HCT116 (cell line): ENCODE measurements at regions not wholly inside any gene's neighbourhood (a gene's known extent, or its start where the extent isn't known, plus 50 kb on each side); places are given as distances from the start of the nearest gene placed in this dataset.

Experiments
- ATAC-seq: fragments of 200-7000 bp; cut with Tn5 transposase; 2 replicates; pipeline ENCODE4 v1.9.1; 2020; ENCODE audit warnings: mild to moderate bottlenecking, moderate library complexity
- BruUV-seq: library from RNA; stranded (reverse); fragments of 400-500 nt; replicated peaks from 2 replicates; lab custom pipeline; 2021; lab: Mats Ljungman, UMichigan
- CTCF ChIA-PET: fragments of 300-600 bp; sonication (Branson Sonifier 250); formaldehyde crosslinking; loops from one replicate; lab custom pipeline; 2021; ENCODE audit warnings: antibody characterized with exemption; lab: Charles Lee
- POLR2A ChIA-PET: fragments of 300-600, 350-600 bp; sonication (Branson Sonifier 250); formaldehyde crosslinking; loops from one replicate; lab custom pipeline; 2021; ENCODE audit warnings: antibody characterized with exemption; lab: Charles Lee
- RAD21 ChIA-PET, 2 experiments: fragments of 300-600 bp; sonication (Branson Sonifier 250); formaldehyde crosslinking; loops; one replicate each; lab custom pipeline; 2023; ENCODE audit warnings: low total read pairs in 2 of 2; ENCODE audit not compliant: uncharacterized antibody in 2 of 2, unreplicated experiment in 2 of 2, low non-redundant PET in 1 of 2; lab: Charles Lee
- DNase-seq: peaks from one replicate; pipeline ENCODE4 v3.0.0-alpha.2; 2010; ENCODE audit warnings: low read depth, low spot score
- H2AFZ ChIP-seq: fragments of 200-600 bp; shearing (Covaris generic), sonication (generic); 2 replicates; pipeline ENCODE4 v1.6.1; 2017; ENCODE audit warnings: low read depth, mixed run types, mixed read lengths, antibody characterized with exemption, low read length; ENCODE audit not compliant: poor library complexity, severe bottlenecking
- H3K27ac ChIP-seq: 2 replicates; pipeline ENCODE4 v1.5.1; 2012; ENCODE audit warnings: low read depth, low read length
- H3K27me3 ChIP-seq: fragments of 200-600 bp; sonication (generic); 2 replicates; pipeline ENCODE4 v1.6.1; 2016; ENCODE audit warnings: mixed run types, low read length, mixed read lengths; ENCODE audit not compliant: insufficient read depth
- H3K36me3 ChIP-seq, 2 experiments: fragments of 200-500 bp in 1 of 2; fragments of 200-600 bp in 1 of 2; sonication (Bioruptor generic) in 1 of 2; sonication (generic) in 1 of 2; 2 replicates each; pipeline versions ENCODE4 v1.5.1 to v1.6.1; 2014 to 2016; ENCODE audit warnings: low read length in 2 of 2, inconsistent platforms in 1 of 2, mixed read lengths in 1 of 2, mixed run types in 1 of 2; ENCODE audit not compliant: insufficient read depth in 2 of 2, control insufficient read depth in 1 of 2
- H3K4me1 ChIP-seq, 2 experiments: fragments of 200-600 bp in 1 of 2; sonication (generic) in 1 of 2; 2 replicates each; pipeline versions ENCODE4 v1.5.1 to v1.6.1; 2012 to 2017; ENCODE audit warnings: low read length in 2 of 2, inconsistent platforms in 1 of 2, mild to moderate bottlenecking in 1 of 2, mixed read lengths in 1 of 2, mixed run types in 1 of 2, moderate library complexity in 1 of 2; ENCODE audit not compliant: insufficient read depth in 2 of 2, control insufficient read depth in 1 of 2
- H3K4me2 ChIP-seq: fragments of 200-600 bp; sonication (generic); 2 replicates; pipeline ENCODE4 v1.6.1; 2017; ENCODE audit warnings: mixed run types, low read length, mixed read lengths
- H3K4me3 ChIP-seq, 2 experiments: fragments of 200-600 bp in 1 of 2; sonication (generic) in 1 of 2; replicated peaks in 1 of 2; 2 replicates each; pipeline ENCODE4 v1.5.1; 2011 to 2016; ENCODE audit warnings: low read length in 2 of 2, control low read depth in 1 of 2, low read depth in 1 of 2, mild to moderate bottlenecking in 1 of 2, mixed read lengths in 1 of 2, mixed run types in 1 of 2
- H3K79me2 ChIP-seq: fragments of 200-600 bp; sonication (generic); 2 replicates; pipeline ENCODE4 v1.6.1; 2017; ENCODE audit warnings: mild to moderate bottlenecking, mixed run types, low read length, moderate library complexity, mixed read lengths; ENCODE audit not compliant: insufficient read depth
- H3K9ac ChIP-seq: fragments of 200-600 bp; sonication (generic); 2 replicates; pipeline ENCODE4 v1.6.1; 2016; ENCODE audit warnings: low read length, mixed read lengths
- H3K9me2 ChIP-seq: fragments of 200-600 bp; sonication (generic), shearing (Covaris generic); 2 replicates; pipeline ENCODE4 v1.6.1; 2017; ENCODE audit warnings: mixed run types, mild to moderate bottlenecking, moderate library complexity; ENCODE audit not compliant: insufficient read depth
- H3K9me3 ChIP-seq, 2 experiments: fragments of 200-500 bp in 1 of 2; fragments of 200-600 bp in 1 of 2; sonication (Bioruptor generic) in 1 of 2; sonication (generic) in 1 of 2; 2 replicates each; pipeline ENCODE4 v1.6.1; 2014 to 2017; ENCODE audit warnings: low read length in 2 of 2, mixed read lengths in 2 of 2, inconsistent platforms in 1 of 2, low read depth in 1 of 2, mild to moderate bottlenecking in 1 of 2, mixed run types in 1 of 2, moderate library complexity in 1 of 2; ENCODE audit not compliant: control insufficient read depth in 1 of 2, insufficient read depth in 1 of 2
- H4K20me1 ChIP-seq: fragments of 200-600 bp; sonication (generic), shearing (Covaris generic); 2 replicates; pipeline ENCODE4 v1.6.1; 2017; ENCODE audit warnings: mixed run types, mild to moderate bottlenecking, moderate library complexity; ENCODE audit not compliant: insufficient read depth
- CBX3 ChIP-seq: IDR thresholded peaks from 2 replicates; pipeline ENCODE4 v1.6.1; 2012; ENCODE audit warnings: low read depth
- EGR1 ChIP-seq: IDR thresholded peaks from 2 replicates; pipeline ENCODE4 v1.6.1; 2012; ENCODE audit warnings: low read depth
- MAX ChIP-seq: IDR thresholded peaks from 2 replicates; pipeline ENCODE4 v1.6.1; 2012
- SIN3A ChIP-seq: IDR thresholded peaks from 2 replicates; pipeline ENCODE4 v1.6.1; 2012; ENCODE audit warnings: low read depth
- SRF ChIP-seq: IDR thresholded peaks from 2 replicates; pipeline ENCODE4 v1.6.1; 2012; ENCODE audit warnings: low read depth
- intact Hi-C: fragments of 100-400 bp; cut with micrococcal nuclease; formaldehyde crosslinking; loops from 2 replicates; pipeline ENCODE4 v1.10.0; 2022

GRCh38 chr2:139293992-139294548 lies 513.9 kb upstream of the NXPH2 start:
- Histone ChIP-seq H3K27me3 (no peaks in the 10 kb centered on the region), H4K20me1 (no peaks in the 10 kb centered on the region), H3K9me3 (no peaks in the 10 kb centered on the region), H3K4me2 (no peak overlapping the region), H3K27ac (no peak overlapping the region), H3K9me2 (no peaks in the 10 kb centered on the region), H3K4me3 (no peak overlapping the region), H3K9ac (no peak overlapping the region)
- no peak for DNase-seq
- intact Hi-C loops = no loop called here
- POLR2A ChIA-PET = interaction anchor here (1.1 kb wide), 1 partner anchor 15 kb away, joined by 3 read pairs; no protein-coding TSS in a partner anchor
- BruUV-seq = no TSS peak
- TF ChIP-seq SIN3A = no peak
- TF ChIP-seq, all 23 proteins: peak for 0
- Histone ChIP-seq H3K79me2 (no peaks in the 10 kb centered on the region), H2AFZ (no peak overlapping the region), H3K4me1 (no peaks in the 10 kb centered on the region), H3K36me3 (no peaks in the 10 kb centered on the region)
- ChIA-PET RAD21 (no interaction called here), CTCF (no interaction called here)
- ATAC-seq = no peak

- no peak overlapping the region for H3K9ac ChIP-seq
- ATAC-seq (no peak), DNase-seq (no peak)
- no peaks in the 10 kb centered on the region for H4K20me1 ChIP-seq
- POLR2A ChIA-PET = no interaction called here
- H2AFZ ChIP-seq = no peak overlapping the region
- H3K4me3 ChIP-seq = no peak overlapping the region
- TF ChIP-seq SRF (no peak), MAX (no peak), EGR1 (no peak), CBX3 (no peak)
- intact Hi-C loops = no loop called here
- H3K9me2 ChIP-seq = no peaks in the 10 kb centered on the region; the same call in 1 of the 2 replicates
- no peak overlapping the region for H3K27ac ChIP-seq
- RAD21 ChIA-PET = no interaction called here
- no peak overlapping the region for H3K4me2 ChIP-seq
- BruUV-seq = no TSS peak
- H3K27me3 ChIP-seq = no peaks in the 10 kb centered on the region
- CTCF ChIA-PET = no interaction called here
- no peaks in the 10 kb centered on the region for H3K9me3 ChIP-seq
- no peaks in the 10 kb centered on the region for H3K79me2 ChIP-seq
- H3K36me3 ChIP-seq = no peaks in the 10 kb centered on the region
- no peaks in the 10 kb centered on the region for H3K4me1 ChIP-seq
These were observed 500.9 kb upstream of the NXPH2 start for GRCh38 chr2:139281124-139281523.
